ENCODE measurements at regions not wholly inside any gene's neighbourhood (a gene's known extent, or its start where the extent isn't known, plus 50 kb on each side); places are given as distances from the start of the nearest gene placed in this dataset.

- Histone ChIP-seq H3K4me1 (ENCODE audit: insufficient read depth, low read length) (peaks cover 22% of the 10 kb centered on the region; the same call in 1 of the 2 replicates), H3K4me3 (ENCODE audit: low read length) (no peak overlapping the region), H3K9me3 (ENCODE audit: insufficient read depth, low read depth, low read length) (no peaks in the 10 kb centered on the region), H3K27me3 (ENCODE audit: insufficient read depth, low read length) (no peaks in the 10 kb centered on the region), H3K27ac (ENCODE audit: low read length) (no peak overlapping the region), H3K36me3 (ENCODE audit: insufficient read depth, low read depth, low read length) (no peaks in the 10 kb centered on the region), H3K9ac (ENCODE audit: low read depth, low read length) (no peak overlapping the region)
These were observed 773.5 kb downstream of the SQOR start for GRCh38 chr15:46408312-46408711.

DNA sequence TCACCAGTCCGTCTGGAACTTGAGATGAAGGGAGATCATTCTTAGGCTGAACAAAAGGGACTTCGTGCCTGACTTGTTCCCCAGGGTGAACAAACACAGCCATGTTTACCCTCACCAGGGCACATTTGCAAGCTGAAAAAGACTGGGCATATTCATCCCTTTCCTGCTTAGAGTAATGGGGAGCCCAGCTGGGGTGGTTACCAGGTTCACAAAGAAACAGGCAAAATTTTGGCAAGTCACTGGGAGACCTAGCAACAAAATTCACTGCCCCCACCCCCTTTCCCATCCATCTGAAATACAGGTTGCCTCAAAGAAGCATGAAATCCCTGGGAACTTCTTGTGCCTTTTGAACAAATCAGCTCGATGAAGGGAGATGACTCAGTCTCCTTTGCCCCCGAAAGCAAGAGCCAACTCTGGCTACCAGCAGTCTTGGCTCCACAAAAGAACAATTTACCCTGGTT lies 775.0 kb downstream of the SQOR start:
- Histone ChIP-seq H3K9ac (ENCODE audit: low read depth, low read length) (no peak overlapping the region), H3K27ac (ENCODE audit: low read length) (no peak overlapping the region), H3K9me3 (ENCODE audit: insufficient read depth, low read depth, low read length) (no peaks in the 10 kb centered on the region), H3K27me3 (ENCODE audit: insufficient read depth, low read length) (no peaks in the 10 kb centered on the region), H3K4me1 (ENCODE audit: insufficient read depth, low read length) (peaks cover 19% of the 10 kb centered on the region; the same call in 1 of the 2 replicates), H3K4me3 (ENCODE audit: low read length) (no peak overlapping the region), H3K36me3 (ENCODE audit: insufficient read depth, low read depth, low read length) (no peaks in the 10 kb centered on the region)

DNA sequence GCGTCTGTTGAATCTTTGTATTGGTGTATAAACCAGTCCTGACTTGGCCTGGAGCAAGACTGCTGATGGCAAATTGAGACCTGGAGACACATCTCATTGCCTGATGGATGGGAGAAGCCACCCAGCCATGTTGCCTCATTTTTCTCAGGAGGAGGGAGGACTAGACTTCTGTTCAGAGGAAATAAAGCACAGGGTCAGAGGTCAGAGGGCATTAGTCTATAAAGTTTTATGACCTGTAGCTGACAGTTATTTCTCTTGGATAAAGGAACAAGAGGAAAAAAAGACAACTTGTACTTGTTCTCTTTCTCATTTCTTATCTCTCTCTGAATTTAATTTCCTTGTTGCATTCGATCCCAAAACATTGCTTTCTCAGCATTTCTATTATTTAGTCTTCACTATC lies 775.9 kb downstream of the SQOR start:
- H3K4me1 ChIP-seq (ENCODE audit: insufficient read depth, low read length): peaks cover 12% of the 10 kb centered on the region; the same call in 1 of the 2 replicates
- H3K4me3 ChIP-seq (ENCODE audit: low read length): no peak overlapping the region
- no peaks in the 10 kb centered on the region for H3K9me3 ChIP-seq (ENCODE audit: insufficient read depth, low read depth, low read length)
- H3K9ac ChIP-seq (ENCODE audit: low read depth, low read length): no peak overlapping the region
- no peaks in the 10 kb centered on the region for H3K36me3 ChIP-seq (ENCODE audit: insufficient read depth, low read depth, low read length)
- H3K27ac ChIP-seq (ENCODE audit: low read length): no peak overlapping the region
- H3K27me3 ChIP-seq (ENCODE audit: insufficient read depth, low read length): no peaks in the 10 kb centered on the region

DNA sequence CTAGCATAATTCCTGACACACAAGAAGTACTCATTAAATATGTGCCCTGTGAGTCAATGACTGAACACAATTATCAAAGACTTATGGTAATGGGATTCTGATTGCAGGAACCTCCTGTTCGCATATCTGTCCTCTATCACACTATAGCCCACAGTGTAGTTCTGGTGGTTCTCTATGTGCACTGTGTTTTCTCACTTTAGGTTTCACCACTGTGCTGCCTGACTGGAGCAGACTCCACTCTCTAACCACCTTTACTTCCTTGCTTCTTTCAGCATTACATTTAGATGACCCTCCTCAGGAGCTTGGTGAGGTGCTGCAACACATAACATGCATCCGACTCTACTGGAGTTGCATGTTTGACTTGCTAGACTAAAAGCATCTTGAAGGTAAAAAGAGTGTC lies 777.1 kb downstream of the SQOR start:
- Histone ChIP-seq H3K9ac (ENCODE audit: low read depth, low read length) (no peak overlapping the region), H3K27me3 (ENCODE audit: insufficient read depth, low read length) (no peaks in the 10 kb centered on the region), H3K36me3 (ENCODE audit: insufficient read depth, low read depth, low read length) (no peaks in the 10 kb centered on the region), H3K4me3 (ENCODE audit: low read length) (no peak overlapping the region), H3K4me1 (ENCODE audit: insufficient read depth, low read length) (peaks cover 8% of the 10 kb centered on the region; the same call in 1 of the 2 replicates), H3K9me3 (ENCODE audit: insufficient read depth, low read depth, low read length) (no peaks in the 10 kb centered on the region), H3K27ac (ENCODE audit: low read length) (no peak overlapping the region)

- Histone ChIP-seq H3K27me3 (ENCODE audit: insufficient read depth, low read length) (no peaks in the 10 kb centered on the region), H3K36me3 (ENCODE audit: insufficient read depth, low read depth, low read length) (no peaks in the 10 kb centered on the region), H3K9ac (ENCODE audit: low read depth, low read length) (no peak overlapping the region), H3K9me3 (ENCODE audit: insufficient read depth, low read depth, low read length) (no peaks in the 10 kb centered on the region), H3K27ac (ENCODE audit: low read length) (no peak overlapping the region), H3K4me1 (ENCODE audit: insufficient read depth, low read length) (peaks cover 8% of the 10 kb centered on the region; the same call in 1 of the 2 replicates), H3K4me3 (ENCODE audit: low read length) (no peak overlapping the region)
These were observed 779.0 kb downstream of the SQOR start for GRCh38 chr15:46413799-46414198.

GRCh38 chr15:46416544-46416943 lies 781.7 kb downstream of the SQOR start:
- H3K9me3 ChIP-seq (ENCODE audit: insufficient read depth, low read depth, low read length): no peaks in the 10 kb centered on the region
- H3K9ac ChIP-seq (ENCODE audit: low read depth, low read length): no peak overlapping the region
- no peaks in the 10 kb centered on the region for H3K36me3 ChIP-seq (ENCODE audit: insufficient read depth, low read depth, low read length)
- no peak overlapping the region for H3K4me3 ChIP-seq (ENCODE audit: low read length)
- H3K27me3 ChIP-seq (ENCODE audit: insufficient read depth, low read length): no peaks in the 10 kb centered on the region
- no peak overlapping the region for H3K27ac ChIP-seq (ENCODE audit: low read length)
- no peaks in the 10 kb centered on the region for H3K4me1 ChIP-seq (ENCODE audit: insufficient read depth, low read length)

- no peak overlapping the region for H3K9ac ChIP-seq (ENCODE audit: low read depth, low read length)
- H3K36me3 ChIP-seq (ENCODE audit: insufficient read depth, low read depth, low read length): no peaks in the 10 kb centered on the region
- H3K27me3 ChIP-seq (ENCODE audit: insufficient read depth, low read length): no peaks in the 10 kb centered on the region
- no peak overlapping the region for H3K4me3 ChIP-seq (ENCODE audit: low read length)
- H3K27ac ChIP-seq (ENCODE audit: low read length): no peak overlapping the region
- H3K4me1 ChIP-seq (ENCODE audit: insufficient read depth, low read length): no peaks in the 10 kb centered on the region
- H3K9me3 ChIP-seq (ENCODE audit: insufficient read depth, low read depth, low read length): peaks cover 9% of the 10 kb centered on the region
These were observed 786.2 kb downstream of the SQOR start for GRCh38 chr15:46420990-46421389.

- no peaks in the 10 kb centered on the region for H3K27me3 ChIP-seq (ENCODE audit: insufficient read depth, low read length)
- no peaks in the 10 kb centered on the region for H3K9me3 ChIP-seq (ENCODE audit: insufficient read depth, low read depth, low read length)
These were observed 806.6 kb downstream of the SQOR start for GRCh38 chr15:46441294-46442062.

DNA sequence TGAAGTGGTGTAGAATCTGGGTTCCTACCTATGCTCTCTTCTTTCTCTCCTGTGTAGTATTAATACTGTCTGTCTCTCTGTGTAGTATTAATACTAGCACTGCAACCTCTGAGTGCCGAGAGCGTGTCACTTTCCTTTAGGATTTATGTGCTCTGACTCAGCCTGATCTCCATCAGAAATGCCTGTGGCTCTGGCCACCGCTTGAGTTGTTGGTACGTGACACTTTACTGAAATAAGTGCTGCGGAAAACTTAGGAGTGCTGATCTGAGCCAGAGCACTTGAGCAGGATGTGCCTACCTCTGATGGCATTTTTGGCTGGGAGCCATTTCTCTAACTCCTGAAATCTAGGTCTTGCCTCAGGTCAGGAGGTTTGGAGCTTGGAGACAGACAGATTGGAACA lies 807.4 kb downstream of the SQOR start:
- Histone ChIP-seq H3K36me3 (ENCODE audit: insufficient read depth, low read depth, low read length) (no peaks in the 10 kb centered on the region), H3K9me3 (ENCODE audit: insufficient read depth, low read depth, low read length) (no peaks in the 10 kb centered on the region), H3K4me3 (ENCODE audit: low read length) (no peak overlapping the region), H3K4me1 (ENCODE audit: insufficient read depth, low read length) (no peaks in the 10 kb centered on the region), H3K27ac (ENCODE audit: low read length) (no peak overlapping the region), H3K27me3 (ENCODE audit: insufficient read depth, low read length) (no peaks in the 10 kb centered on the region), H3K9ac (ENCODE audit: low read depth, low read length) (no peak overlapping the region)

More at GRCh38 chr15:46441294-46442062, 806.6 kb downstream of the SQOR start:
- no peaks in the 10 kb centered on the region for H3K4me1 ChIP-seq (ENCODE audit: insufficient read depth, low read length)
- H3K9ac ChIP-seq (ENCODE audit: low read depth, low read length): no peak overlapping the region
- H3K4me3 ChIP-seq (ENCODE audit: low read length): no peak overlapping the region
- H3K36me3 ChIP-seq (ENCODE audit: insufficient read depth, low read depth, low read length): no peaks in the 10 kb centered on the region
- no peak overlapping the region for H3K27ac ChIP-seq (ENCODE audit: low read length)

GRCh38 chr15:46442901-46443590 lies 808.2 kb downstream of the SQOR start:
- Histone ChIP-seq H3K36me3 (ENCODE audit: insufficient read depth, low read depth, low read length) (no peaks in the 10 kb centered on the region), H3K4me3 (ENCODE audit: low read length) (no peak overlapping the region), H3K9ac (ENCODE audit: low read depth, low read length) (no peak overlapping the region), H3K9me3 (ENCODE audit: insufficient read depth, low read depth, low read length) (no peaks in the 10 kb centered on the region), H3K27me3 (ENCODE audit: insufficient read depth, low read length) (no peaks in the 10 kb centered on the region), H3K27ac (ENCODE audit: low read length) (no peak overlapping the region), H3K4me1 (ENCODE audit: insufficient read depth, low read length) (no peaks in the 10 kb centered on the region)

- Histone ChIP-seq H3K27ac (ENCODE audit: low read length) (no peak overlapping the region), H3K36me3 (ENCODE audit: insufficient read depth, low read depth, low read length) (no peaks in the 10 kb centered on the region), H3K9me3 (ENCODE audit: insufficient read depth, low read depth, low read length) (no peaks in the 10 kb centered on the region), H3K9ac (ENCODE audit: low read depth, low read length) (no peak overlapping the region), H3K4me3 (ENCODE audit: low read length) (no peak overlapping the region), H3K4me1 (ENCODE audit: insufficient read depth, low read length) (no peaks in the 10 kb centered on the region), H3K27me3 (ENCODE audit: insufficient read depth, low read length) (no peaks in the 10 kb centered on the region)
These were observed 815.4 kb downstream of the SQOR start for GRCh38 chr15:46450112-46450809.

Data from iPS-20b (cell line).